CD4-positive, alpha-beta T cell treated with Interleukin-17A for 4 hours (primary cell): ENCODE measurements at regions not wholly inside any gene's neighbourhood (a gene's known extent, or its start where the extent isn't known, plus 50 kb on each side); places are given as distances from the start of the nearest gene placed in this dataset.

Source experiments
- DNase-seq: peaks from one replicate; pipeline ENCODE4 v3.0.0-alpha.2; 2020; ENCODE audit warnings: mixed read lengths

DNA sequence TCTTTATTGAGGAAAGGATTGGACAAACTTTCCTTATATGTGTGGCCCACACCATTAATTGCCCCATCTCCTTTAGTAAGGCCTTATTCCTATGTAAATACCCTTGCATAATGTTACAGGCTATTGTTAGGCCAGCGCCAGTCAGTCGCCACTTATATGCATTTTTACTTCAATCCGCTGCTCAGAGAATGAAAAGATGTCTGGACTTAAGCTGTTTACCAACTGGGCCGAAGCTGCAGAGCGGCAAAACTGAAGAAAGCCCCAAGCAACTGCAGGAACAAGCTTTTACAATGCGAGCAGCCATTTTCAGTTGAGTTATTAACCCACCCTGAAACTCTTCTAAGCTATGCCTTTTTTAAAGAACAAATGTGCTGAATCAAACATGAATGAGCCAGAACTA is 92.1 kb upstream of the OTX2 start:
- no peak for DNase-seq

DNA sequence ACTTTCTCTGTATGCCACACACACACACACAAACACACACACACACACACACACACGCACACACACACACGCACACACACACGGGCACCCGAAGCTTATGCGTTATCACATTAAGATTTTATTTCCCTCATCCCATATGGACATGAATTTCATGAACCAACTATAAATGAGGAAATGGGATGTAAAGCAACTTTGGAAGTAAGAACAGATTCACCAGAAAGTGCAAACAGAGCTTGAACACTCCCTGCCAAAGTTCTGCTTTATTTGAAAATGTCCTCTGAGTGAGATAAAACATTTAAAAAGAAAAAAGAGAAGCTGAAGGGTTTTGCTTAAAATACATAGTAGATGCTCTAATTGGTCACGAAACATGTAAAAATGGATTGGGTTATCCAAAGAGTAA is 90.4 kb upstream of the OTX2 start:
- no peak for DNase-seq

DNA sequence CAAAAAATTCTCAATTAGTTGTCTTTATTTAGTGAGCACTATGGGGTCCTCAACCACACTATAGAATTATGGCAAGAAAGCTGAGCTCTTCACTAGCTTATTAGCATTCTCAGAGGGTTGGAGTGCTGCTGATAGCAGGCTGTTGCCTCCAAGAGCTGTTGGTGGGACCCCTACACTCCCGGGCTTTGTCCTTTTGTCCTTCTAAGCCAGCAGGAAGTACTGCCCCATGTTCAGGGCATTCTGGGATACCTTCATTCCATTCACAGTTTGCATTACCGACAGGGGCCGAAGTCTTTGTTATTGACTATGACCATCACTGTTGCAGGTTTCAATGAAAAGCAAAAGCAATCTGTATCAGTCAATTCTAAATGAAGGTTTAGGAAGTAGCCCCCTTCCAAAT is 89.5 kb upstream of the OTX2 start:
- no peak for DNase-seq

DNA sequence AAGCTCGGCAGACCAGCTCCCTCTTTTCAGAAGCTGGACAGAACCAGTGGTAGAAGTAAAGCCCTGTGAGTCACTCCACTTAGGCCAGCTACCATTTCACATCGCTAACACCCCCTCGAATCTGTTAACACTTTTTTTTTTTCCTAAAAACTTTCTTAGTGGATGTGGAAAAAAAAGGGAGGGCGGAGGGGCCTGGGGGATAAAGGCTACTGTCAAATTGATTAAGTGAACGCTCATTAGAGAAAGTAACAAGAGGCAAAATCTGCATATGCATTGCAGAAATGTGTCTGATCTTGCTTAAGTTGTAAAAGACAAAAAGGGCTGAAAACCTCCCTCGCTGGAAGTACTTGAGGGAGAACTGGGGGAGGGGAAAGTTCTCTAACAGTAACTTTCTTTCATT is 86.6 kb upstream of the OTX2 start:
- no peak for DNase-seq

DNA sequence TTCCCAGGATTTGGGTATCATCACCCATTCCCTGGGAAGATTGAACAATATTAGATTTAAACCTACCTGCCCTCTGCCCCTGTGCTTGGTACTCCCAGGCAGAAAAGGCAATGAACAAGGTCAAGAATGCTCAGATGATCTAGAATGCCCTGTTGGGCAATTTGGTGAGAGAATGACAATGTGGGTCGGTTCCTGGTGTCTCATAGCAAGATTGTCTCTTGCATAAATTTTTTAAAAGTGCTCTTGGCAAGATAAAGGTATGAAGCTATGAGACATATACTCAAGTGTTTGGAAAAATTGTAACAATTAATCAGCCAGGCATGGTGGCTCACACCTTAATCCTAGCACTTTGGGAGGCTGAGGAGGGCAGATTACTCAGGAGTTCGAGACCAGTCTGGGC is 86.0 kb upstream of the OTX2 start:
- no peak for DNase-seq

DNA sequence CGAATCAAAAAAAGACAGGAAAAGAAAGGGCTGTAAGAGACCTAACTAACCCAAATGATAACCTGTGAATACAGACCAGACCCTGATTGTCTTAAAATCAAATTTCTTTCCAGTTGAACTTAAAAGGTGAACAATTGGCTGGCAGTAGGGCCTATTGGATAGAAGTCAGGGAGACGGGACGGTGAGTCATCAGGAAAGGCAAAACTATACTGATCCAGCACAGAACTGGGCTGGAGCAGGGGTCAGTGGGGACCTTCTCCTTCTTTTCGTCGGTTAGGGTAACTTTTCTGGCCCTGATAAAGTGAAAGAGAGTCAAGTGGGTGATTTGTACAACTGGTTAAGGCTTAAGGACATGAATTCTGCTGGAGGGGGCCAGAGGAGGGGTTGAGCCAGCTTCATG is 84.9 kb upstream of the OTX2 start:
- DNase-seq = no peak

DNA sequence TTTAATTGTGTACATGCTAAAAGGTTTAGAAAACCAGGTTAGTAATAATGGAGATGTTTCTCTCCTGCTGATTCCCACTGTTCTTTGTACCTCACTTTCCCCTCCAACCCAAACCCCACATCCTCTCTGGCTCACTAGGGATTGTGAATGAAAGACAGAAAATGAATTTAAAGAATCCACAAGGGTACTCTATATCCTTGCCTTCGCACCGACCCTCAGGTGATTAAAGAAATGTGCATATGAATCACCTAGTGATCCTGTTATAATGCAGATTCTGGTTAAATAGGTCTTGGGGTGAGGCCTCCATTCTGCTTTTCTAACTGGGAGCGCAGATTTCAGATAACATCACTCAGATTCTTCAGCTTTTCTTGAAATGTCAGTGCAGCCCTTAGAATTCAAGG is 84.3 kb upstream of the OTX2 start:
- no peak for DNase-seq

DNA sequence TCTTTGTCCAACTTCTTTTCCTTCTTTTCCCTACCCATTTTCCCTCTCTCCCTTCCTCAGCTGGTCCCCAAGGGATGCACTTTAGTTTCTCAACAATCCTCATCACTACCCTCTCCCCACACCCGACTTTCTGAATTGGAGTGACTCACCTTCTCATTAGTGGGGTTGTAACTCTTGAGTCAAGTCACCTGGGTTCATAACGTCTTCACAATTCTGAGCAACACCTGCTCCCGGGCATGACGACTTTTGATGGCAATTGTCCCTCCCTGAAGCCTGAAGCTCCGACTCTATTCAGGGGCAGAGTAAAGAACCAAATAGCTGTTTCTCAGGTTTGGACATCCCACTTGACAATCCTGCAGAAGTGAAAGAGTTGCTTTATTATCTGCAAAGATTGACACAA is 82.7 kb upstream of the OTX2 start:
- no peak for DNase-seq

DNA sequence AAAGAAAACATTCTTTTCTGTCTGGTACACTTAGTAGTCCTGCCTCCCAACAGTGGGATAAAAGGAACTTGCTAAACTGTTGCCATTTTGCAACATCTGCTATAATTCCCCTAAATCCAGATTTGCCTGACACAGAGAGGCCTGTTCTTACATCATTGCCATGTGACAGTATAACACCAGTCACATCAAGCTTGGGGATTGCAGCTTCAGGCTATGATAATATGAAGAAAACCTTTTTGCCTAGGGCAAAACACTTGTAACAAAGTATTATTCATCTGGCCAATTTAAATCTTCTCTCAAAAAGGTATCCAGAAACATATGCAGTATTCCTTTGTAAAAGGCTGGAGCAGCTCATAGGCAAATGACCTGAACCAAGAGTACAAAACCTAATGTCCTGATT is 80.9 kb upstream of the OTX2 start:
- no peak for DNase-seq

DNA sequence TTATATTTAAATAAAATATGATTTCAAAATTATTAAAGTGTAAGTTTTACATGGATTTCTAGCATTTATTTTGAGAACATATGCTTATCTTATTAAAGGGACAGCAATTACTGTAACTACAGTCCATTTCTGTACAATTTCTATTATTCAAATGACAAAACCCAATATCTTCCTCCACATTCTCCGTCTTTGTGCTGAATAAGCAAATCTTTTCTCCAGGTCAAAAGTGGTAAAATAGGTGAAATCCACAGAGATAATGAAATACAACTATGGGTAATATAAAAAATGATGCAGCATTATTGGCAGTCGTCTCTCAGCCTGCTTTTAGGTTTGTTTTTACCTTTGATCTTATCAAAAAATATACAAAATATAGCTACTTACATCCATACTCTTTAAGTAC is 79.4 kb upstream of the OTX2 start:
- no peak for DNase-seq

DNA sequence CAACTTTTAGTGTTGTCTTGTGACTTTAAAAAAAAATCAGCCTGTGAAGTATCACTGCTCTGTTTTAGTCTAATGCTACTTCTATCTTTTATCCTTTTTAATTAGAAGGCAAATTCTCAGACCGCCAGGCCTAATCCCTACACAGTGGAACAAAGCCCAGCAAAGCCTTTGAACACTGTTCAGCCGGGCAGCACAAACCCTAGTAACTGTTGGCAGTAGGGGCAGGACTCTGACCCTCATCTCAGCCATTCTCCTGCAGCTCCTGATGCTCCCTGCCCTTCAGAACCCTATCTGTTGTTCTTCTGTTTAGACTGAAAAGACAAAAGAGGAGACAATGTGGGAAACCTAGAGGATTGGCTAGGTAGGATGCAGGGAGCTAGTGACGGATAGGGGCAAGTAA is 78.0 kb upstream of the OTX2 start:
- DNase-seq = no peak

DNA sequence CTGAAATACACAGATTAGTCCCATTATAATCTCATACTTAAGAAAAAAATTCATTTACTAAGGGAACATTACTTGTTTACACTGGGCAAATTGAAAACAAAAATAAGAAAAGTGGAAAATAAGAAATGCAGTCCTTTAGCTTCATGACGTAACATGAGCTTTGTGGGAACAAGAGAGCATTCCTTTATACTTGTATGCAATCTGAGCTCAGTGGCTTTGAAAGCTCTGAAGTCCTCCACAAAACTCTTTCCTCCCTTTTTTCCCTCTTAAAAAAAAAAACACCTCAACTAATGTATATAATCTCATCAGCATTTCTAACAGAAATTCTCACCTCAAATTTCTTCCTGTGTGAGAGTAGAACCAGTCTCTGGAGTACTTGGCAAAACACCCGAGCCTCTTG is 76.9 kb upstream of the OTX2 start:
- no peak for DNase-seq

DNA sequence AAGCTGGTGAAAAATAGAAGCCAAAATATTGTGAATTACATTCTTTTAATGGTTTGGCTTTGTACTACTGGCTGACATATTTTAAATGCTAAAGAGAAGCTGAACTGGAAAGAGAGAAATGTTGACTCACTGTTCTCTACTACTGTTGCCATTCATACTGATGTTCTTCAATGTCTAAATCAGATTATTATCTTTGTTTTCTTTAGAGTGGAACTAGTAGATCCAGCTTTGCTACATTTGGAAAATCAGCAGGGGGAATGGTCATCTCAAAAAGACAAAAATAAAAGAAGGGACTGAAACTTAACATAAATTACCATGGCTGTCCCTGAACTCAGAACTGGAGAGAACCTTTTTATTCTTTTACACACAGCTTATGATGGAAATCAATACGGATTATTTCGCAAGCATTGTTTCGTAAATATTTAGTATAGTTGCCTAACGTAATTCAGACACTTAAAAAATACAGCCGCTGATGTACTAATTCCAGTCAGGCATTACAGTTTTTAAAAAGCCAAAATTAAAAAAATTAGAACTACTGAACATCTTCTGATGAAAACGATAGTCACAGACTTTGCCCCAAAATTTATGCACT is 76.3 kb upstream of the OTX2 start:
- no peak for DNase-seq

DNA sequence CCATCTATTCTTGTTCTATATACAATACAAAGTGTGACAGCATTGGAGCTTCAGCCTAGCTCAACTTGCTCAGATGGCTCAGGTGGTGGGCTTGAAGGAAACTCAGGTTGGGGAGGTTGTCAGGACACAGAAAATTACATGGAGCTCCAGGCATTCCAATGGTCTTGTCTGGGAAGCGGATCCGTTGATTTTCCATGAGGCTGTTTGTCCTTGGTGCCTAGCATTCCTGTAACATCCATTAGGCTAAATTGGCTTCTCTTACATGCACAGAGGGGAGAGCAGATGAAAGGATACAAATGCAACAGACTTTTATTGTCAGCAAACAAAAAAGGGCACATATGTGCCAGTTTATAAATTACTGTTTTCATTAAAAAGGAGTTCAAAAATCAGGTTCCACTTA is 75.5 kb upstream of the OTX2 start:
- no peak for DNase-seq

DNA sequence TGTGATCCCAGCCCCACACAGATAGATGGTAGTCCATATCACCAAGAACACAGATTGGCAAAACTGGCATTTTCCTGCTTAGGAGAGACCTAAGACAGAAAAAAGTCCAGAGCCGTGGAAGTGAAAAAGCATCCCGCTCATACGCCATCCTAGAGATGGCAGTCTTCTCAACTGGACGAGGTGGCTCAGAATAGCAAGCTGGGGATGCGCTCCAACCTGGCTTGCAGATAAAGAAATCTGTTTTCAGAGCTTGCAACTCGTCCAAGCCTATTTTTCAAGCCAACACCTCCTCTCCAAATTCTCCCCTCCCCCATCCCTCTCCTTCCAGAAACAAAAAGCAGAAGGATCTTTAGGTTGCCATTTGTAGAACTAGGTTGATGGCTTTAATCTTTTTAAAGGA is 74.3 kb upstream of the OTX2 start:
- no peak for DNase-seq

DNA sequence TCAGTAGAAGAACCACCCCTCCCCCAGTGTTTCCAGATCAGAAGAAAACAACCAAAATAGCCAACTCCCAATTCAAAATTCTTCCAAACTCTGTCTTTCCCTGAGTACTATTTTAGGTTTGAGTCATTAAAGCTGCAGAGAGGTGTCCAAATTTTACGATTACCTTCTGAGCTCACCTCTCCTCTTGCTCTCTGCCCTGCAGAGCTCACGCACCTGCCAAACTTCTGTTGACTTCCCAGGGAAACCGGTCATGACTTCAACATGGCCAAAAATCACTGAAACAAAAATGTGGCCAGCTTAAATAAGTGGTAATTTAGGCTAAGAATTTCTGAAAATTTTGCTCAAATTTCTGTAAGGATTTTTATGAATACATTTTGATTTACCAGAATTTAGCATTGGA is 70.9 kb upstream of the OTX2 start:
- DNase-seq = no peak

DNA sequence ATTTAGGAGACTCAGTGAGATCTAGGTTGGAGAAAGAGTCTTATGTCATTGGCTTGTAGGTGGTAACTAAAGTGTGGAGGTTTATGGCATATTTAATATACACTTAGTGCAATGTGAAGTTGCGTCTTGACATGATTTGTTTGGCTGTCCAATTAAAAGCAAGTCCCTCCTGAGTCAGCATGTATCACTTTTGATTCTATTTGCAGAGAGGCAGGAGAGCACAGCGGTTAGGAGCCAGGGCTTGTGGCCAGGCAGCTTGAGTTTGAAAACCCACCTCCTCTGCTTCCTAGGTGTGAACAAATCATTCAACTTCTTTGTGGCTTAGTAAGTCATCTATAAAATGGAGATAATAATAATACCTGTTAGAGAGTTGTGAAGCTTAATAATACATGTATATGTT is 68.5 kb upstream of the OTX2 start:
- no peak for DNase-seq

DNA sequence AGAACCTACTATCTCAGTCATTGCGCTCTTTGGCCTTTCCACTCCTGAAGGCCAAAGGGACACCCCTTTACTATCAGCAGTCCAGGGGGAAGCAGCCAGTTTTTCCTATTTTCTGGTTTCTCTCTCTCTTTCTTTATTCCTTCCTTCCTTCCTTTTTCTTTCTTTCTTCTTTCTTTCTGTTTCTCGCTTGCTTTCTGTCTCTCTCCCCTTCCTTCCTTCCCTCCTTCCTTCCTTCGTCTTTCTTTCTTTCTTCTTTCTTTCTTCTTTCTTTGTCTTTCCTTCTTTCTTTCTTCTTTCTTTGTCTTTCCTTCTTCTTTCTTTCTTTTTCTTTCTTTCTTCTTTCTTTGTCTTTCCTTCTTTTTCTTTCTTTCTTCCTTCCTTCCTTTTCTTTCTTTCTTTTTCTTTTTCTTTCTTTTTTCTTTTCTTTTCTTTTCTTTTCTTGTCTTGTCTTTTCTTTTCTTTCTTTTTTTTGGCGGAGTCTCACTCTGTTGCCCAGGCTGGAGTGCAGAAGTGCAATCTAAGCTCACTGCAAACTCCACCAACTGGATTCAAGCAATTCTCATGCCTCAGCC is 64.9 kb upstream of the OTX2 start:
- DNase-seq = no peak

DNA sequence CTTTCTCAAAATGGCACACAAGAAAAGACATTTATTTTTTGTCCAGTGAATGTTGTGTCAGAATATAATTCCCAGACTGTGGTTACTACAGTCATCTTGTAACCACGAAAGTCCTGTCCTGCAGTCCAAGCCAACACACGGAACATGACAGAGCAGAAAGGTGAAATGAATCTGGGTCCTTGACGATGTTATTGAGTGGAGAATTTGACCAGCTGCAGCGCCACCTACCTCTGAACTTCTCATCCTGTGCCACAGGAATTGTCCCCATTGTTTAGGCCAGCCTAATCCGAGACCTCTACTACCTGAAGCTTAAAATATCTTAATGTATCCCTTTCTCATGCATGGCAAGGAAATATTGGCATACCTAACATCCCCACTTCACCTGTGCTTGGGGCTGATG is 64.1 kb upstream of the OTX2 start:
- DNase-seq = no peak

DNA sequence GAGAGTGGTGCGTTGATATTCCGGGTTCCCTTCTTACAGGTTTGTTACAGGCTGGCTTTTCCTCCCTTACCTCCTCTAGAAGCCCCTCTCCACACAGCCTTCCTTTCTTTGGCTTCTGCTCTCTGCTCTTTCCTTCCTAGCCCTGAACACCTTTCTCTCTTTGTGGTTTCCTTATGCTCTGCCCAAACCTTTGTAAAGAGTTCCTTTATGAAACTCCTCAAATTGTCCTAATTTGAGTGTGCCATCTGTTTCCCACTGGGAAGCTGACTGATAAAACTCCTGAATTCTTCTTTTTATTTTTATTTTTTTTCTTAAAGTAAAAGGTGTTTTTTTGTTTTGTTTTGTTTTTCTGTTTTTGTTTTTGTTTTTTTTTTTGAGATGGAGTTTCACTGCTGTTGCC is 60.1 kb upstream of the OTX2 start:
- no peak for DNase-seq

DNA sequence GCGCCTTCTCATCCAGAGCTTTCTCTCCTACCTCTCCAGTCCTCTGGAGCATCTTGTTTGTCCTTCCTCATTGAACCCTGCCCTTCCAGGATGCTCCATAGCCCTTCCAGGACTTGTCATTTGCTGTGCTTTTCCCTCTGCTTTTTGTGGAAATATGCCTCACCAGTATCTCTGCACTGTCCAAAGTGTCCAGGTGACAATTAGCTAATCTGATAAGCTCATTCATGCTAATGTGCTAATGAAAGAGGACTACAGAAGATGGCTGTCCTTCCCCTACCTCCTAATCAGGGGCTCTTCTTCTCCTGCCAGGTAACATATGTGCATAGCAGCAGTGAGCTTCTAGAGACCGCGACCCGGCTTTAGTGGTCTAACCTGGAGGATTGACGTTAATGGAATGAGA is 58.4 kb upstream of the OTX2 start:
- no peak for DNase-seq

DNA sequence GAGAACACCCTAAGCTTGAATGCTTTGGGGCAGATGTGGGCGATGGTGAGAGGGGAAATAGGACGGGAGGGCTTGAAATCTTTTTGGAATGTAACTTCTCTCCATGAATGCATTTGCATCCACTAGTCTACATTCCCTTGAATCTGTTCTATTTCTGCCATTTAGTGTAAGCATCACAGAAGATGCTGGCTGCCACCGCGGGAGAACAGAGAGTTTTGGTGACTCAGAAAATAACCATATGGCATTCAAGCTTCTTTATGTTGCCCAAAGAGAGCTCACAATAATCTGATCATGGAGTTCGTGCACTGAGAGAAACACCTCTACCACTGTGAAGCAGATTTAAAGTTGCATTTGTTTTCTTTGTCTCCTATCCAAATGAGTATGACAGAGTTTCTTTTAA is 52.6 kb upstream of the OTX2 start:
- no peak for DNase-seq

DNA sequence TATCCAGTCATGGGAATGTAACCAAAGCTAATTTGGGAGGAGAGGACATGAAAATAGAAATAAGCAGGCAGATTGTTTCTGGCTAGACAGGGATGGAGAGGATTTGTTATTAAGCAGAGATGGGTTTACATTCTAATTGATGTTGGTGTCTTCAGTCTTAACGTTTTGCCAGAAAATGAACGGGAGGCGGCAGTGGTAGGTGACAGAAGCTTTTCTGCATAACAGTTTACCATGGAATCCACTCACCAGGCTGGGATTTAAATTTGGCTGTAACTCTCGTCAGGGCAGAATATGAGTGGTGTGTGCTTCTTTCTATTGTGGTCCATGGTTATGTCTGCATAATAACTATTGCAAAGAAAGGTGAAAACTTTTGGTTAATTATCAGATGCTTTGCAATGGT is 50.2 kb upstream of the OTX2 start:
- no peak for DNase-seq
